Stimulated activated CD4-positive, alpha-beta T cell treated with anti-CD3 and anti-CD28 coated beads, Interleukin-4, amount 100 ng/mL, for 1 hour (primary cell): ENCODE measurements at regions not wholly inside any gene's neighbourhood (a gene's known extent, or its start where the extent isn't known, plus 50 kb on each side); places are given as distances from the start of the nearest gene placed in this dataset.

ENCODE experiments used
- DNase-seq: peaks from one replicate; pipeline ENCODE4 v3.0.0-alpha.2; 2020

DNA sequence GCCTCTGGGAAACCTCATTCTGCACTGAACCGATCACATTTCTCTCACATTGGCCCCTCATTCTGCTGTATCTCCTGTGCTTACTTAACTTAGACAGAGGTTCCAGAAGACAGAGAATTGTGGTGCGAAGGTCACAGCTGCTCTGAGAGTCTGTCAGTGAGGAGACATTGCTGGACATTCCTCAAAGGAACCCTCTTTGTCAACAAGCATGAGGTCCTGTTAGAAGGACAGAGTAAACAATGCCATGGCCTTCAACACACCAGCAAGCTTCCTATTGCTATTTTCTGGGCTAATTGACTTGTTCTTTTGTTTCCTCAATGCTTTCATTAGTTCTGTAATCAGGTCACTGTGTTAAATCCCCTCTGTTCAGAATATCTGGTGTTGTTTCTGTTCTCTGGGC, 109.3 kb upstream of the FZD8 start:
- DNase-seq, result no peak

DNA sequence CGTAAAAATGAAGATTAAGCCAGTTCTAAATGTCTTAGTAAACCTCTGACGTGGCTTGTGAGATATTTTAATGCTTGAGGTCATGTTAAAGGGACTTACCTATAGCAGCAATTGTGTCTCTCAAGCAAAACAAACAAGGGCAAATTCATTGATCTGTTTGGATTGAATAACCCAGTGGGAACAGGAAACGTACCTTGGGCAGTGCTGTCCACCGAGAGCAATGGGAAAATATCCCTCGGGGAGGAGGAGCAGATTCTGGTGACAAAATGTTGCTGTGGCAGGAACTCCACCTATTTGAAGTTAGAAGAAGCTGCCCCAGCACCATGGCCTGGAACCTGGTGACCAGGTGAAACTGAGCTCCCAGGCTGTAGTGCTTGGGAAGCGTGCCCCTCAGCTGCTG, 107.1 kb upstream of the FZD8 start:
- DNase-seq, result no peak

DNA sequence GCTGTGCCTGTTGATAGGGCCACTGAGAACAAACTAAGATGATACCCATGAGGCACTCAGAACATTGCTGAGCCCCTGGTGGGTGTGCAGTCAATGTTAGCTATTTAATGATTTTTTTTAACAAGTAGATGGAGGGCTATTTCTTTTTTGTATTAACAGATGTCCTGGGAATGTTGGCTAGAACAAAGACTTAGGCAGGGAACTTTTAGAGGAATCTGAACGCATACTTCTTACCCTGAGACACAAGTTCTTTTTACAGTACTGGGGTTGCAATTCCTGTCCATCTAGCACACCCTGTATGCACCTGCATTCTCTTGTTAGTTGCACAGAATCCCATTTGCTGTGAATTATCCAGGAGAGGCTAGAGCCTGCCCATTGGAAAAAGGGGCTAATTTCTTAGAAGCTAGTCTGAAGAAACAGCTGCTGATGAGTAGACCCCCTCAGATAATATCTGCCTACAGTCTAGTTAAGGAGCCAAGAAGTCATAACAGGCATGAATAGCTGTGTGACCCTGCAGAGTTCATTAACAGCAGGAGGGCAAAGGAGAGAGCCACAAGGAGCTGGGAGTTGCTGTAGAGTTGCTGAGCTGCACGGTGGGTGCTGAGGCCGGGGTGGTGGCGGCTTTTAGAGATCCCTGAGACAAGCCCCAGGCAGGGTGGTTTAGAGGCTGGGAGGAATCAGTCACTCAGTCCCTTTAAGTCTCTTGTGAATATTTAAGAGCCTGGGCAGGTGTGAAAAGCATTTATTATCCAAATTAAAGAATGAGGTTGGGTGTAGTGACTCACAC, 103.7 kb upstream of the FZD8 start:
- DNase-seq, result no peak

GRCh38 chr10:35743851-35744250, 101.8 kb upstream of the FZD8 start:
- DNase-seq, result no peak

DNA sequence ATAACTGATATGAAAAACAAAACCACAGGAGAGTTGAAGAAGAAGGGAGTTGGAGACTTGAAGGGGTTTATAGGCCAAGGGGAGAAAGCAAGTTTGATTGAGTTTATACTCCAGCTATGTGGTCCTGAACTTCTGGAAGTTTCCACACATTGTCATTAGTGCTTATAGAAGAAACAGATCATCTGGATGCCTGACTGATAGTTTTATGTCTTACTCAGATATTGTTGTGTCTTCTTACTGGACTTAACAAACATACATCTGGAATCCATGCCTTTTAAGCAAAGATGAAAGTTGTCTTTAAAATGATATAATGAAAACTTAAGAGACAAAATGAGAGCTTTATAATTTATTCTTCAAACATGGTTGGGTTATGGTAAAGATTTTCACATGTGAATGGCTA, 101.3 kb upstream of the FZD8 start:
- no peak for DNase-seq

DNA sequence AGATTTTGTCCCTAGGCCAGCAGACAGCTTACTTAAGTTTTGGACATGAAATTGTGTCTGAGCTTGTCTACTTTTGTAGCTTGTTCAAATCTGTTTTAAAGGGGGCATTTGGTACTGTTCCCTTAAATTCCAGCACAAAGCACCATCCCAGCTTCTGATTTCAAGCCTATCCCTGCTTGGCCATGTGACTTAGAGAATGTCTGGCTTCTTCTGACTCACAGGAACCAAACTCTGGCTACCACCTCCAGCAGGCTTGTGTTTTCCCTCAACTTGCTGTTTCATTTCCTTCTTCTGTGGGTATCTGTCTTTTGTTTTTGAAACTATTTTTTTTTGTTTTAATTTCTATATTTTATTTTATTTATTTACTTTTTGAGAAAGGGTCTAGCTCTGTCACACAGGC, 97.9 kb upstream of the FZD8 start:
- DNase-seq, result no peak

DNA sequence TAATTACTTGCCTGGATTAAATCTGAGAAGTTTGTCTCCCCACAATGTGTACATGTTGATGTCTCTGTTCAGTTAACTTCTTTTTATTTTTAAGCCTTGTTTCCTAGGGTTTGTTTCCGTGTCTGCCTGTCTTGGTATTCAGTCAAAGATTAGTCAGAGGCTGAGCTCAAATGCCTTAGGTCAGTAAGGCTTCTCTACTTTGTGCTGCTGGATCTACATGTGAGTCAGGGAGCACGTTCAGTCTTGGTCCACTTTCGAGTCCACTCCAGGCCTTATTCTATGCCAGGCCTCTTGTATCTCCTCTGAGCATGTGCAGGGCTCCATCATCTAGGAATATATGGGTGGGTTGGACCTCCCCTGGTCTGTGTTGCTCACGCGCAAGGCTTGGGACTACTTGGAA, 93.3 kb upstream of the FZD8 start:
- no peak for DNase-seq

- no peak for DNase-seq
Measured at GRCh38 chr10:35731828-35732227, 89.7 kb upstream of the FZD8 start.

DNA sequence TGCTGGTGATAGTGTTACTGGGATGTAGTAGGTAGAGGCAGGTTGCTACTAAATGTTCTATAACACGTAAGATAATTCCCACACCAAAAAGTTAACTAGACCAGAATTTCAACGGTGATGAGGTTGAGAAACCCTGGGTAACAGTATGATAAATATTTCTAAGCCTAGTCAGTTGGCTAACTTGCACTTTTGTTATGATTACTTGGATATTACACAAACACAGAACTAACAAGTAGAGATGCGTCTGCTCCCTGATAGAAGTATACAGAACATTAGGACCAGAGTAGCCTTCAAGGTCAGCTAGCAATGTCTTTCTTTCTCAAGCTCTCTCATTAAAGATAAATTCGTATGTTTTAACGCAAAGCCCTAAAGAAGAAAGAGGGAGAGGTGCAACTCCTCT, 86.2 kb upstream of the FZD8 start:
- no peak for DNase-seq

DNA sequence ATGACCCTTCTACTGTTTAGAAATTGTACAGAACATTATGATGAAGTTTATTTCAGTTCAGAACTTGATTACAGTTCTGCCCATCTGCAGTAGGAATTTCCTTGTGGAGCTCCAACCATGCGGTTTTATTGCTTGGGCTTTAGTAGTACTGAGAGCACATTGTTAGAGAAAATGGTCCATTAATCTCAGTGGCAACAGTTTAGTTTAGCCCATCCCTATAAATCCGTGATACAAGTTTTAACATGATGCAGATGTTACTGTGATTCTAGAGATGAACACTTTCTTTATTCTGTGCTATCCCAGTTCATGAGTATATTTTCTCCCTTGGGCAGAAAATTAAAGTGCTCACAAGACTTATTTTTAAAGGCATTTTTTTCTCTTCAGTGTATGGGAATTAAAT, 84.8 kb upstream of the FZD8 start:
- no peak for DNase-seq

GRCh38 chr10:35723992-35724391, 81.9 kb upstream of the FZD8 start:
- no peak for DNase-seq

DNA sequence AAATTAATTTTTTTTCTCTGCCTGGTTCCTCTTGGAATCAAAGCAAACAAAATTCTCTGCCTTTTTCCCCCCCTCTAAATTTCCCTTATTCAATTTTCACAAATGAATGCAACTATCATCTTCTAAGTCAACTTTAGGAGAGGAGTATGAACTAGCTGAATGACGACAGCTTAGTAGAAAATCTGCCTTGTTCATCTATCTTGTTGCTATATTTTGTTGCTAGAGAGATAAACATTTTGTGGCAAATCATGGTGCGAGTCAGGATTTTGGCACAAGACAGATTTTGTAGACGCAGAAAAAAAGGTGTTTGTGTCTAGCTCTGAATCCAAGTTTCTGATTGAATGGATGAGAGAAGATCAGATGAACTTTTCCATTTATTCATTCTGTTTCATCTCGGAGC, 81.0 kb upstream of the FZD8 start:
- no peak for DNase-seq

DNA sequence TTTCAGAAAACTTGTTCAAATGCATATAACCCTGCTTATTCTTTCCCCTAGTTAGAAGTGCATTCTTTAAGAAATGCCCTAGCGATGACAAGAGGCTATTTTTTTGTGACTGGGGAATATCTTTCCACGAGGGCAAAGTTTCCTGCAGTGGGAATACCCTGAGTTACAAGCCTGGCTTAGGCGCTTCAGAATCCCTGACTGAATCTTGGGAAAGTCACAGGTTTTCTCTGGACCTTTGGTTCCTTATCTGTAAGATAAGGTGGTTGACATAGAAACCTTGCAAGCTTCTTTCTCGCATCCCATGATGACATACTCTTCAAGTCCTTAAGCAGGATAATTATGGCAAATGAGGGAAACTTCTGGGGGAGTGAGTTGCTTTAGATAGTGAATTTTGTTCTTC, 80.5 kb upstream of the FZD8 start:
- no peak for DNase-seq

- DNase-seq, result no peak
Measured at GRCh38 chr10:35722226-35722625, 80.1 kb upstream of the FZD8 start.

DNA sequence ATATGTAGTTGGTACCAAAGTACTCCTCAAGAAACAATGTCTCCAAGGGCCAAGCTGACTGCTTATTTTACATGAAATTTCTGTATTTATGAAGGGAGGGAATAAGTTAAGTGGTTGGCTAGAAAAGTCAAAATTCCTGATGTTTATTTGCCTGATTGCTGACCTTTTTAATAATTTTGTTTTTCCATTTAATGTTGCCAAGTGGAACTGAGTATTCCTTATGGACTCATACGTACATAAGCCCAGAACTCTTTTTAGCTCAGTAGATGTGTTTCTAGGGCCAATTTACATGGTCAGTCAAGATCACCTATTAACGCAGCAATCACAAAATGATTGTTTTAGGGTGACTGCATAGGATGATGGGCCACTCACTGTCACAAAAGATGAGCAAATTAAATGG, 78.3 kb upstream of the FZD8 start:
- DNase-seq, result no peak

DNA sequence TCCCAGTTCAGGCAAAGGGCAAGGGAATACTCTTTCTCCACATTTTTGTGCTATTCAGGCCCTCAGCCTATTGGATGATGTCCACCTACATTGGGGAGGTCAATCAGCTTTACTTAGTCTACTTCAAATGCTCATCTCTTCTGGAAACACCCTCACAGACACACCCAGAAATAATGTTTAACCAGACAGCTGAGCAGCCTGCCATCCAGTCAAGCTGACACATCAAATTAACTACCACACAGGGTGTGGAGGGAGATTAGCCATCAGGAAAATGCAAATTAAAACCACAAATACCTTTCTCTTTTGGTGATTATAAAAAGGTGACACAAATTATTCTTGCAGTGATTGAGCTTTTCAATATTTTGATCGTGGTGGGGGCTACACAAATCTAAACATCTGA, 74.7 kb upstream of the FZD8 start:
- DNase-seq, result no peak

- no peak for DNase-seq
Measured at GRCh38 chr10:35712486-35712885, 70.4 kb upstream of the FZD8 start.

GRCh38 chr10:35711615-35712411, 69.7 kb upstream of the FZD8 start:
- DNase-seq, result no peak

DNA sequence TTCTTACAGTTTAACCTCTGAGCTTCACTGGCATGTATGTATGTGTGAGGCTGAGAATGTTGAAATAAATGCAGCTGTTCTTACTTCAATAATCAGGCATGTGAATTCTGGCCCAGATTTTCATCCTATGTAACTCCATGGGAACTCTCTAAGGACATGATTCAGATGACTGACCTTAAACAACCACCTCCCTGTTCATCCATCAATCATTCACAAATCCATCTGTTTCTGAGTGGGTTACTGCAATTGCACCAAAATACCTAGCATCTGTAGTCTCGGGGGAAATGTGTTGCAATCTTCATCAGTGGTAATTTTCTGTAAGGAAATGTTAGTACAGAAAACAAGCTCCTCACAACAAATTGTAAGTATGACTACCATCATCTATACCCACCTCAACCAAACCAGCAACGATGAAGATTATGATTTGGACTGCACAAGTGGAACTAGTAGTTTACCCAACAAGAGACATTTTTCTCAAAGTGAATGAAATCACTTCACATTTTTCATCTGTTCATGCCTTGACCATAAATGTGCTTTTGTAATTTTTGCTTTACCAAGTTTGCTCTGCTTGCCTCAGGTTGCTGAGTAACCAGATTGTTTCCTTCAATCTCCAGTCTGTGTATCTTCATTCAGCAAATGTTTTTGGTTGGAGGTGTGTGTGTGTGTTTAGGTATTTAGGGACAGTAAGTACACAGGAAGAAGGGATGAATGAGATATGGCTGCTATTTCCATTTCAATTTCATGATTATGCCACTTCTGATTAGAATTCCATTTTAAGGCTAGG, 65.7 kb upstream of the FZD8 start:
- DNase-seq, result no peak

DNA sequence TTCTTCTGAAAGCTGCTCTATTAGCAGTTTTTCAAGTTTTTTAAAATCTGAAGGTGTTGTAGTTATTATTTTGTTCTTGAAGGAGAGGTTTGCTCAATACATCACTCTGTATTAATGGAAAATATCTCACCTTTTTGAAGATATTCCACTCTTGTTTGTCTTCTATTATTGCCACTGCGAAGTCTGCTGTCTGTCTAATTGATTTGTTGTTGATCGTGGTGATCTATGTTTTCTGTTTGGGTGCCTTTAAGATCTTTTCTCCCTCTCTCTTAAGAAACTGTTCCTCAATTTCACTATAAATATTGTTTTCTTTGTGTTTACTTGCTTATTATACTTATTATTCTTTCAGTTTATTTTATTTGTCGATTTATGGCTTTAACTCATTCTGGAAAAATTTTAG, 64.9 kb upstream of the FZD8 start:
- no peak for DNase-seq

DNA sequence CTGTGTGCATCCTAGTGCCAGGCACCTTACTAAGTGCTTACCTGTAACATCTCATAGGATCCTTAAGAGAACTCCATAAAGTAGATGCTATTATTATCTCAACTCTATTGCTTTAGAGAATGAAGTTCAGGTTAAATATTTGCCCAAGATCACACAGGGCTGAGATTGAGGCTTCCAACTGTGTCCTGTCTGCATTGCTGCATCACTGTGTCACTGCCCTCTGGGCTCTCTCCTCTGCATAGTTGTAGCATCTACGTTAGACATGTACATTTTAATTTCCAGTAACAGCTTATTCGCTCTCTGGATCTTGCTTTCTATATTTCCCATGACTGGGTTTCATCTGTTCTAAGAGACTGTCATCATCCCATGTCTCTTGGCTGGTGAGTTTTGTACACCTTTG, 63.6 kb upstream of the FZD8 start:
- no peak for DNase-seq

GRCh38 chr10:35705051-35705450, 63.0 kb upstream of the FZD8 start:
- DNase-seq, result no peak

DNA sequence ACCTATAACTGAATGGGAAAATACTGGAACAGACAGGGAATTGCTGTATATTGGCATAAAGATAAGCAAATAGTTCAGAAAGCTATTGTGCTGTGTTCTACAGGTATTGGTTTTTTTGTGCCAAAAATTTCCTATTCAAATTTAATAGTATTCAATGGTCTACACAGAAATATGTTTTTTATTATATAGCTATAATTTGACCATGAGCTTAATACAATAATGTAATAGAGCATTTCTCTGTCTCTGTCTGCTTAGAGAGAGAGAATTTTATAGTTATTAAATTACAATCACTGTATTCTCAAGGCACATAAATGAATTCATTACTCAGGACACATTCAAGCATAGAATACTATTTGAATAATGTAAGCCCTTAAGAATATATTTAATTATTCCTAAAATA, 62.3 kb upstream of the FZD8 start:
- no peak for DNase-seq

- no peak for DNase-seq
Measured at GRCh38 chr10:35700487-35700882, 58.4 kb upstream of the FZD8 start.
